Pons (tissue), 1 donor: ENCODE measurements at regions not wholly inside any gene's neighbourhood (a gene's known extent, or its start where the extent isn't known, plus 50 kb on each side); places are given as distances from the start of the nearest gene placed in this dataset.
"Not testable (repeated sequence)": the region's sequence is repeated elsewhere in the genome, so short reads cannot be mapped to it uniquely, and the experiment has no call there.

Source experiments
- DNase-seq: peaks from one replicate; pipeline ENCODE4 v3.0.0-alpha.2; 2016; ENCODE audit warnings: low spot score

DNA sequence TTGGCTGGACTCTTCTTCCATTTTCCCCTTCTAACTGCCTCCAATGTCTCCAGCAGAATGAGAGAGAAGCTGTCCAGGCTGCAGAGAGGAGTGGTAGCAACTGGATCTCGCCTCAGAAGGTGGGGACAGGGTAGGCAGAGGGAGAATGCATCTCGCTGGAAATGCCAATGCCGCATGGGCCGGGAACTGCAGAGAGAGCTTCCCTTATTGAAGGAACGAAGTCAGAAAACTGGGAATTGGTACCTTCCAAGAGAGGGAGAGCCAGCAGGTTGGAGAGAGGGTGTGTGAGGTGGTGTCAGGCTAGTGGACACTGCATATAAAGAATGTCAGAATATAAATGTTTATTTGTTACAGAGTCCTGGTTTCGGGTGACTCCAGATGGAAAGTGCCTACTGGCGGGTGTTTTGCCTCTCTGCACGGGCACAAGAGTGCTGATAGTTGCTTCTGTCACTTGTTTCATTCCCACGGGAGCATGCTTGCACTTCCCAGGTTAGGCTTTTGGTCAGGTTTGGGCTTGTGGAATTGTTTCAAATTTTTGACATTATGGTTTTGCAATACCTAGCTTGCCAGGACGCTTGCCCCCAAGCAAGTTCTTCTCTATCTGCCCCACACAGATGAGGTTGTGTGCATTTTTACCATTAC is 156.8 kb upstream of the STS start:
- no peak for DNase-seq

GRCh38 chrX:6989858-6990257 is 157.7 kb upstream of the STS start:
- DNase-seq: no peak

DNA sequence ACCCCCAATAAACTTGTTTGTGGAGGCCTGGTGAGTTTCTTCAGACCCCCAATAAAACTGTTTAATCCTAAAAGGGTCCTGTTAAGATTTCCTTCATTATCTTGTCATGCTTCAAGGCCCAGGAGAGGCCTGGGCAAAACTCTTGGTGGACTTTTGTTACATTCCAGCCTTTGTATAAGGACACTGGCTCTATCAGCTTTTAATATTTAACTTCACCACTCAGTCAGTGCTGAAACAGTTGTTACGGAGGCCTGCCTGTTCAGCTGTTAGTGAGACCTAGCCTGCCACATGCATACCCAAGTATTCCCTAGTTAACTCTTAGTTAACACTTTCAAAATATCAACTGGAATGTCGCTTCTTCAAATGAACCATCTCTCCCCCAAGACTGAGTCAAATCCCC is 158.8 kb upstream of the STS start:
- not testable (repeated sequence) for DNase-seq

DNA sequence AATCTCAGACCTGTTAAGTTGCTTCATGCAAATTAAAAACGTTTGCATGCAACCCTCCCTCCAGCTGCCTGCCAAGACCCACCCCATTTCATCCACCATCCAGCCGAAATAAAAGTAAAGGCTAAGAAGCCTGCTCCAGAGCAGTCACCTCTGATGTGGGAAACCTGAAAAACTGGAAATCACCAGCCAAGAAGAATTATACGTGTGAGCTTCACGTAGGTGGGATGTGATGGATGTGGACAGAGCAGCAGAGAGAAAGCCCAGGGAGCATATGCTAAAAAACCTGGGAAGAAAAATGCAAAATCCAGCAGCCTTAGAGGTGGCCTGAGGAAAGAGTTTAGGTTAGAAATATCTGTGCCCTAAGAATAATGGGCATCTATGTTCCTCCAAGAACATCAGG is 160.6 kb upstream of the STS start:
- DNase-seq: no peak

DNA sequence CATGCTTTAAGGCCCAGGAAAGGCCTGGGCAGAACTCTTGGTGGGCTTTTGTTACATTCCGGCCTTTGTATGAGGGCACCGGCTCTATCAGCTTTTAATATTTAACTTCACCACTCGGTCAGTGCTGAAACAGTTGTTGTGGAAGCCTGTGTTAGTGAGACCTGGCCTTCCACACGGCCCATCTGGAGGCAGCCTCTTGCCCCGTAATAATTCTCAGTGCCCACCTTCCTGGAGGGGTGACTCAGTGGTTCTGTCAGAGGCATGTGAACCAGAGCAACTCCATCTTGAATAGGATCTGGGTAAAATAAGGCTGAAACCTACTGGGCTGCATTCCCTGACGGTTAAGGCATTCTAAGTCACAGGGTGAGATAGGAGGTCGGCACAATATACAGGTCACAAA is 162.0 kb upstream of the STS start:
- no peak for DNase-seq

- no peak for DNase-seq
These were observed 164.1 kb upstream of the STS start for GRCh38 chrX:6983207-6983955.

DNA sequence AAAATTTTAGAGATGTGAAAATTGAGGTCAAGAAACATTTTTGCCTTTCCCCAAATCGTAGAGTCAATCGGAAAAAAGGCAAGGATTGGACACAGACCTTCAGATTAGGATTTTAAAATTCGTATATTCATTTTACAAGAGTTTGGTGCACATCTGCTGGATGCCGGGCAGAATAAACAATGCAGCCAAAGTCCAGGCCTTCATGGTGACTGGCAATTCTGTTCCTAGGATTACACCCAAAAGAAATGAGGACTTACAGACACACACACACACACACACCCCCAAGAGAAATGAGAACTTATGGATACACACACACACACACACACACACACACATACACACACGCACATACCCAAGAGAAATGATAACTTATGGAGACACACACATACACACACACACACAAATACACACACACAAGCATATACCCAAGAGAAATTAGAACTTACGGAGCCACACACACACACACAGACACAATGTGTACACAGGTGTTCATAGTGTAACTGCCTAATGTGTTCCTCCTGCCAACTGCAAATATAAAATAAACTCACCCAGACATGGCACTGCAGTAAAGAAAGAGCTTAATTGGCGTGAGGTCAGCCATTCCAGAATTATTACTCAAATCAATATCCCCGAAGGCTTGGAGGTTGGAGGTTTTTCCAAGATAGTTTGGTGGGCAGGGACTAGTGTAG is 165.7 kb upstream of the STS start:
- no peak for DNase-seq

- no peak for DNase-seq
These were observed 166.5 kb upstream of the STS start for GRCh38 chrX:6980981-6981380.

DNA sequence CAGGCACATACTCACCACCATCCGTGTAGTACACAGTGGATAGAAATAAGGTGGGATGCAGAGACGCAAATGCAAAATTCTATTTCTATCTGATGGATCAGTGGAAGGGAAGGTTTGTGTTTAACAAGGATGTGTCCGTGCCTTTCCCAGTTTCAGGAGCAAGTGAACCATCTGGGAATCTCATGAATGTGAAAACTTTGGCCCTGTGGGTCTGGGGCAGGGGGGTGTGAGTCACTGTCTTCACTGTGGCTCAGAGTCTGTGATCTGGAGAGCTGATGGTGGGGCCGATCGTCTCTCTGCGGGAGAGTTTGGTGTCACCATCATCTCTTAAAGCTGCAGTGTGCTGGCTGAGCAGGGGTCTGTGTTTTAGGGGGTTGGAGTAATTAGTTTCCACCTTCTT is 179.3 kb upstream of the STS start:
- DNase-seq: no peak

DNA sequence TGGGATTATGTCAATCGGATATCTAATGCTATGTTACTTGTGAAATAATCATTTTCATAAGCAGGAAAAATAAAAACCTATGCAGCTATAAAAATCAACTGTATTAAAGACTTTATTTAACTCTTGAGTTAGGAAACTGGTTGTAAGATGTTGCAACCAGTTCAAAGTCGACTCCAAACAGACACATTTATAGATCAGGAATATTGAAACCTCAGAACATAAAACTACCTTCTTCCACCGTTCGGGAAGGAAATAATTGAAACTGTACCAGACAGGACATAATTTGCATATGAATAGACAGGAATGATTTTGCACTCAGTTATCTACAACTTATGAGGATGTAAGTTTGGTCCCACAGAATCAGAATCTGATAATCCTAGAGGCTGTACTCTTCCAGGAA is 181.8 kb upstream of the STS start:
- no peak for DNase-seq

DNA sequence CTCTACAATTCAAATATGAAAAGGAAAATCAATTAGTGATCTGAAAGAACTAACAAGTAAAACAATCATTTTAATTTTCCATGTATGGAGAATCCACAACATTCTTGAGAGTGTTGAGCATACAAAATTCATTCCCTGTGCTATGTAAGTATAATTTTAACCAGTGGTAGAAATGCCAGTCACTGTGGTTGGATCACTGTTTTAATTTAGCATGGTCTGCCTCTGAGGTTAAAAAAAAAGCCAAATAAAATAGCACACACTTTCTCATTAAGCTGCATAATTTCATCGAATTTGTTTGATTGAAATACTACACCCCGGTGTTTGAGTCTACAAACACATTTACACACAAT is 185.5 kb upstream of the STS start:
- DNase-seq: no peak

- no peak for DNase-seq
These were observed 186.1 kb upstream of the STS start for GRCh38 chrX:6961286-6962005.

- DNase-seq: no peak
These were observed 188.5 kb upstream of the STS start for GRCh38 chrX:6959006-6959405.

DNA sequence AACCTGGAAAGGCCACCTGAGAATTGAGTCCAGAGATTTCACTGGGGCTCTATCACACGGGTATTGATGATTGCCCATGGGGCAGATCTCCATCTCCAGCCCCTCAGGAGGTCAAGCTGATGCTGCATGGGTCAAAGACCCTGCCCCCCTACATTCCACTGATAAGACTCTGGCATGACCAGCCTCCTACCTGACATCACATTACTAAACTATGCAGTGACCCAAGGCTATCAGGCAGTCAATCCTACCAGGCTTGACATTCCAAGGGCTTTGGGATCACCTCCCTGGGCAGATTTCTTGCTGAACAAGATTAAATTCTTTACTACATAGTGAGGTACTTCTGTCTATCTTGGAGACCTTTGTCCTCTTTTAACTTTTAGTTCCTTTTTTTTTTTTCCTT is 192.7 kb upstream of the STS start:
- no peak for DNase-seq

GRCh38 chrX:6946168-6946567 is 201.3 kb upstream of the STS start:
- DNase-seq: no peak

- no peak for DNase-seq
These were observed 206.5 kb upstream of the STS start for GRCh38 chrX:6941041-6941440.

GRCh38 chrX:6932942-6933341 is 214.6 kb upstream of the STS start:
- DNase-seq: not testable (repeated sequence)

GRCh38 chrX:6930307-6930849 is 217.1 kb upstream of the STS start:
- DNase-seq: no peak

- DNase-seq: no peak
These were observed 223.0 kb upstream of the STS start for GRCh38 chrX:6924443-6925077.

- no peak for DNase-seq
These were observed 229.8 kb upstream of the STS start for GRCh38 chrX:6917666-6918065.

- DNase-seq: no peak
These were observed 237.3 kb upstream of the STS start for GRCh38 chrX:6910218-6910617.

DNA sequence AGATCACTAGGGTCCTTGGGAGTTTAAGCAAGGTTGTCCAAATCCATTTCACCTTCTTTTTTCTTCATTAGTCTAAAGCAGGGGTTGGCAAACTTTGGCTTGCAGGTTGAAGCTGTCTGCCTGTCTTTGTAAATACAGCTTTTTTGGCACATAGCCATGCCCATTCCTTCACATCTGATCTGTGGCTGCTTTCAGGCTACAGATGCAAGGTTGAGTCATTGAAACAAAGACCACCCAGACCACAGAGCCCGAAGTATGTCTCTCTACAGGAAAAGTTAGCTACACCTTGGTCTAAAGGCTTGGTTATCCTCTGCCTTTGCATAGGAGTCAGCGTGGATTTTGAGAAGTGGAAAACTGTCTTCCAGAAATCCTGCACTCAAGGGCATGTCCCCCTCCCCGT is 238.1 kb upstream of the STS start:
- DNase-seq: no peak
